H9 (cell line): ENCODE measurements at regions not wholly inside any gene's neighbourhood (a gene's known extent, or its start where the extent isn't known, plus 50 kb on each side); places are given as distances from the start of the nearest gene placed in this dataset.
A peak's percentile ranks its signal among the peaks of the same experiment; 100 is the strongest.

Experiments used
- DNase-seq: peaks from one replicate; pipeline ENCODE4 v3.0.0-alpha.2; 2017
- H2AFZ ChIP-seq: one replicate; pipeline ENCODE4 v1.6.1; 2013; ENCODE audit warnings: mild to moderate bottlenecking, low read length, control low read depth, moderate library complexity
- H2AK5ac ChIP-seq: 2 replicates; pipeline ENCODE4 v1.6.1; 2013; ENCODE audit warnings: low read length, control low read depth, mixed read lengths; ENCODE audit not compliant: insufficient read length
- H2BK120ac ChIP-seq: one replicate; pipeline ENCODE4 v1.6.1; 2013; ENCODE audit warnings: low read depth, mild to moderate bottlenecking, low read length, control low read depth, inconsistent platforms; ENCODE audit not compliant: poor library complexity, severe bottlenecking
- H2BK12ac ChIP-seq: 2 replicates; pipeline ENCODE4 v1.6.1; 2013; ENCODE audit warnings: low read length, control low read depth, mixed read lengths, low read depth; ENCODE audit not compliant: insufficient read length
- H2BK15ac ChIP-seq: 2 replicates; pipeline ENCODE4 v1.6.1; 2013; ENCODE audit warnings: low read depth, low read length, control low read depth
- H2BK20ac ChIP-seq: one replicate; pipeline ENCODE4 v1.6.1; 2013; ENCODE audit warnings: low read depth, mild to moderate bottlenecking, low read length, control low read depth, inconsistent platforms; ENCODE audit not compliant: poor library complexity, severe bottlenecking
- H2BK5ac ChIP-seq: 2 replicates; pipeline ENCODE4 v1.6.1; 2013; ENCODE audit warnings: low read length, control low read depth, mixed read lengths; ENCODE audit not compliant: insufficient read length
- H3K14ac ChIP-seq: 2 replicates; pipeline ENCODE4 v1.6.1; 2013; ENCODE audit warnings: low read length, control low read depth; ENCODE audit not compliant: insufficient read depth
- H3K18ac ChIP-seq: 2 replicates; pipeline ENCODE4 v1.6.1; 2013; ENCODE audit warnings: low read depth, mild to moderate bottlenecking, mixed read lengths, low read length, control low read depth; ENCODE audit not compliant: insufficient read length
- H3K23ac ChIP-seq: 2 replicates; pipeline ENCODE4 v1.6.1; 2013; ENCODE audit warnings: low read length, control low read depth, mixed read lengths, low read depth; ENCODE audit not compliant: insufficient read length
- H3K23me2 ChIP-seq: 2 replicates; pipeline ENCODE4 v1.6.1; 2013; ENCODE audit warnings: low read depth, mild to moderate bottlenecking, mixed read lengths, low read length, control low read depth; ENCODE audit not compliant: insufficient read length, poor library complexity, severe bottlenecking
- H3K27ac ChIP-seq: 2 replicates; pipeline ENCODE4 v1.5.1; 2013; ENCODE audit warnings: low read length, control low read depth, mixed read lengths, low read depth; ENCODE audit not compliant: insufficient read length
- H3K27me3 ChIP-seq: 2 replicates; pipeline ENCODE4 v1.6.1; 2013; ENCODE audit warnings: low read length, control low read depth, inconsistent platforms; ENCODE audit not compliant: insufficient read depth
- H3K4ac ChIP-seq: 2 replicates; pipeline ENCODE4 v1.6.1; 2013; ENCODE audit warnings: low read depth, mild to moderate bottlenecking, control low read depth, inconsistent platforms, low read length, moderate library complexity
- H3K4me1 ChIP-seq: 2 replicates; pipeline ENCODE4 v1.6.1; 2013; ENCODE audit warnings: low read length, control low read depth, inconsistent platforms; ENCODE audit not compliant: insufficient read depth
- H3K4me2 ChIP-seq: 2 replicates; pipeline ENCODE4 v1.6.1; 2013; ENCODE audit warnings: low read length, control low read depth, mixed read lengths; ENCODE audit not compliant: insufficient read length, insufficient read depth
- H3K56ac ChIP-seq: 2 replicates; pipeline ENCODE4 v1.6.1; 2013; ENCODE audit warnings: low read depth, mild to moderate bottlenecking, mixed read lengths, low read length, control low read depth; ENCODE audit not compliant: insufficient read length
- H3K79me1 ChIP-seq: 2 replicates; pipeline ENCODE4 v1.6.1; 2013; ENCODE audit warnings: low read depth, mild to moderate bottlenecking, moderate library complexity, low read length, control low read depth, inconsistent platforms; ENCODE audit not compliant: insufficient read depth, poor library complexity, severe bottlenecking
- H3K79me2 ChIP-seq: 2 replicates; pipeline ENCODE4 v1.6.1; 2013; ENCODE audit warnings: low read length, control low read depth, inconsistent platforms; ENCODE audit not compliant: insufficient read depth
- H3K9ac ChIP-seq: 2 replicates; pipeline ENCODE4 v1.6.1; 2013; ENCODE audit warnings: low read length, control low read depth, mixed read lengths; ENCODE audit not compliant: insufficient read length; ENCODE audit errors: extremely low read depth
- H3K9me3 ChIP-seq: one replicate; pipeline ENCODE4 v1.6.1; 2013; ENCODE audit warnings: low read depth, low read length, inconsistent platforms; ENCODE audit not compliant: control insufficient read depth
- H3T11ph ChIP-seq: one replicate; pipeline ENCODE4 v1.6.1; 2013; ENCODE audit warnings: mild to moderate bottlenecking, low read length, control low read depth, inconsistent platforms
- H4K20me1 ChIP-seq: one replicate; pipeline ENCODE4 v1.6.1; 2013; ENCODE audit not compliant: control insufficient read depth, insufficient read length, insufficient read depth
- H4K5ac ChIP-seq: 2 replicates; pipeline ENCODE4 v1.6.1; 2013; ENCODE audit warnings: low read depth, mild to moderate bottlenecking, mixed read lengths, low read length, control low read depth; ENCODE audit not compliant: insufficient read length
- H4K8ac ChIP-seq: replicated peaks from 2 replicates; pipeline ENCODE4 v1.6.1; 2013; ENCODE audit warnings: low read length, control low read depth, mixed read lengths, low read depth; ENCODE audit not compliant: insufficient read length
- H4K91ac ChIP-seq: 2 replicates; pipeline ENCODE4 v1.6.1; 2013; ENCODE audit warnings: low read depth, mild to moderate bottlenecking, moderate library complexity, mixed read lengths, low read length, control low read depth; ENCODE audit not compliant: insufficient read length
- H3K27ac Mint-ChIP-seq, 3 experiments: 2 replicates in 2 of 3; 3 replicates in 1 of 3; pipeline ENCODE4 v1.8.0; 2020 to 2021; ENCODE audit warnings: mixed read lengths in 3 of 3, mild to moderate bottlenecking in 1 of 3, moderate library complexity in 1 of 3
- H3K27me3 Mint-ChIP-seq: 2 replicates; pipeline ENCODE4 v1.8.0; 2021; ENCODE audit warnings: low read depth, mild to moderate bottlenecking, moderate library complexity, mixed read lengths
- H3K36me3 Mint-ChIP-seq, 3 experiments: 2 replicates in 2 of 3; 3 replicates in 1 of 3; pipeline ENCODE4 v1.8.0; 2020 to 2021; ENCODE audit warnings: low read depth in 3 of 3, mixed read lengths in 3 of 3; ENCODE audit not compliant: insufficient read depth in 1 of 3
- H3K4me1 Mint-ChIP-seq, 2 experiments: 2 replicates each; pipeline ENCODE4 v1.8.0; 2020; ENCODE audit warnings: mixed read lengths in 2 of 2
- H3K4me3 Mint-ChIP-seq, 2 experiments: 2 replicates in 1 of 2; 3 replicates in 1 of 2; pipeline ENCODE4 v1.8.0; 2020 to 2021; ENCODE audit warnings: mild to moderate bottlenecking in 2 of 2, mixed read lengths in 2 of 2, moderate library complexity in 1 of 2
- H3K9me3 Mint-ChIP-seq, 2 experiments: 2 replicates in 1 of 2; 3 replicates in 1 of 2; pipeline ENCODE4 v1.8.0; 2020; ENCODE audit warnings: mild to moderate bottlenecking in 2 of 2, mixed read lengths in 2 of 2, moderate library complexity in 1 of 2
- WGBS: extraction: QIAGEN DNeasy Blood & Tissue Kit; methylation state at CpG from one replicate; pipeline ENCODE4 v1.1.7; 2013; ENCODE audit warnings: missing lambda C conversion rate, low lambda C conversion rate, mixed read lengths; ENCODE audit not compliant: insufficient read length; ENCODE audit errors: extremely low coverage; 5-methylcytosine and 5-hydroxymethylcytosine counted together
- TF ChIP-seq, protein P1 (sequence below): fragments of 200-600 bp; sonication (generic); conservative IDR thresholded peaks from 3 replicates; pipeline ENCODE4 v1.8.0; 2021; ENCODE audit warnings: antibody characterized with exemption, mild to moderate bottlenecking

DNA sequence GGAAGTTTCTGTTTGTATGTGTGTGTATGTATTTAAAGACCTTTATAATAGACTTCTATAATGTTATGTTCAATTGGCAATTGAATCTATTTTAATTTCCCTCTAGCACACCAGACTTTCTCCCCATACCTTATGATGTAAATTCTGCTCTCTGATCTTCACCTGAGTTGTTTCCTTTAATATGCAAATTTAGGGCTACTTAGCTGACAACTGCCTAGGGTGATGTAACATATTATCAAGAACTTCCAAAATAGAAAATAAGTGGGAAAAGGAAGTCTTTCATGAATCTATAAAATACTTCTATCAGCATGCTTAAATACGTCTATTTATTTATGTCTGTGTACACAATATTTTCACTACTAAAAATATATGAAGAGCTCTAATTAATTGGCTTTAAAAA, 923.5 kb upstream of the CDH10 start:
- Histone ChIP-seq H4K91ac (no peak overlapping the region), H3K4me2 (no peak overlapping the region), H3K9me3 (peaks cover 5% of the 10 kb centered on the region), H3K23ac (no peak overlapping the region), H2BK12ac (no peak overlapping the region), H3K4me1 (peaks cover 3% of the 10 kb centered on the region; the same call in 1 of the 2 replicates), H4K8ac (no peak overlapping the region), H3T11ph (no peak overlapping the region), H3K9ac (no peak overlapping the region), H3K27ac (no peak overlapping the region), H2AFZ (no peak overlapping the region), H2BK5ac (no peak overlapping the region), H3K79me2 (no peaks in the 10 kb centered on the region), H3K27me3 (no peaks in the 10 kb centered on the region), H3K79me1 (no peaks in the 10 kb centered on the region), H2BK120ac (no peak overlapping the region), H2BK20ac (no peak overlapping the region), H3K18ac (no peak overlapping the region), H3K4ac (no peak overlapping the region), H3K23me2 (no peaks in the 10 kb centered on the region), H4K5ac (no peak overlapping the region), H2AK5ac (no peak overlapping the region), H4K20me1 (no peaks in the 10 kb centered on the region), H3K14ac (no peak overlapping the region), H3K56ac (no peak overlapping the region), H2BK15ac (no peak overlapping the region)
- TF ChIP-seq, protein P1, sequence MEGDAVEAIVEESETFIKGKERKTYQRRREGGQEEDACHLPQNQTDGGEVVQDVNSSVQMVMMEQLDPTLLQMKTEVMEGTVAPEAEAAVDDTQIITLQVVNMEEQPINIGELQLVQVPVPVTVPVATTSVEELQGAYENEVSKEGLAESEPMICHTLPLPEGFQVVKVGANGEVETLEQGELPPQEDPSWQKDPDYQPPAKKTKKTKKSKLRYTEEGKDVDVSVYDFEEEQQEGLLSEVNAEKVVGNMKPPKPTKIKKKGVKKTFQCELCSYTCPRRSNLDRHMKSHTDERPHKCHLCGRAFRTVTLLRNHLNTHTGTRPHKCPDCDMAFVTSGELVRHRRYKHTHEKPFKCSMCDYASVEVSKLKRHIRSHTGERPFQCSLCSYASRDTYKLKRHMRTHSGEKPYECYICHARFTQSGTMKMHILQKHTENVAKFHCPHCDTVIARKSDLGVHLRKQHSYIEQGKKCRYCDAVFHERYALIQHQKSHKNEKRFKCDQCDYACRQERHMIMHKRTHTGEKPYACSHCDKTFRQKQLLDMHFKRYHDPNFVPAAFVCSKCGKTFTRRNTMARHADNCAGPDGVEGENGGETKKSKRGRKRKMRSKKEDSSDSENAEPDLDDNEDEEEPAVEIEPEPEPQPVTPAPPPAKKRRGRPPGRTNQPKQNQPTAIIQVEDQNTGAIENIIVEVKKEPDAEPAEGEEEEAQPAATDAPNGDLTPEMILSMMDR: no peak
- DNase-seq: no peak
- Mint-ChIP-seq H3K27ac (peak overlapping the region in 1 of 3 experiments; percentile 76; a peak in 2 of 7 replicates), H3K9me3 (peaks cover 13 to 17% of the 10 kb centered on the region in 2 experiments), H3K4me1 (peaks cover 34 to 48% of the 10 kb centered on the region in 2 experiments), H3K4me3 (peak overlapping the region in 1 of 2 experiments; percentile 52; a peak in 1 of 5 replicates), H3K36me3 (peaks cover 9 to 24% (median 11%) of the 10 kb centered on the region in 3 experiments), H3K27me3 (no peaks in the 10 kb centered on the region)
- WGBS: no CpG with 5 or more reads among the region's 1 CpG
